Liver (tissue), 2 donors: ENCODE measurements at regions not wholly inside any gene's neighbourhood (a gene's known extent, or its start where the extent isn't known, plus 50 kb on each side); places are given as distances from the start of the nearest gene placed in this dataset.

Experiments
- TF ChIP-seq, protein P1 (sequence below): fragments of 150-350 bp; IDR thresholded peaks from 2 replicates; pipeline ENCODE4 v1.5.1; 2017; ENCODE audit warnings: improper control_type of control experiment, low read depth, low read length; ENCODE audit not compliant: missing input control
- TF ChIP-seq, protein P2 (sequence below): IDR thresholded peaks from 2 replicates; pipeline ENCODE4 v1.6.1; 2016; ENCODE audit warnings: antibody characterized with exemption
- donor health status: healthy.

DNA sequence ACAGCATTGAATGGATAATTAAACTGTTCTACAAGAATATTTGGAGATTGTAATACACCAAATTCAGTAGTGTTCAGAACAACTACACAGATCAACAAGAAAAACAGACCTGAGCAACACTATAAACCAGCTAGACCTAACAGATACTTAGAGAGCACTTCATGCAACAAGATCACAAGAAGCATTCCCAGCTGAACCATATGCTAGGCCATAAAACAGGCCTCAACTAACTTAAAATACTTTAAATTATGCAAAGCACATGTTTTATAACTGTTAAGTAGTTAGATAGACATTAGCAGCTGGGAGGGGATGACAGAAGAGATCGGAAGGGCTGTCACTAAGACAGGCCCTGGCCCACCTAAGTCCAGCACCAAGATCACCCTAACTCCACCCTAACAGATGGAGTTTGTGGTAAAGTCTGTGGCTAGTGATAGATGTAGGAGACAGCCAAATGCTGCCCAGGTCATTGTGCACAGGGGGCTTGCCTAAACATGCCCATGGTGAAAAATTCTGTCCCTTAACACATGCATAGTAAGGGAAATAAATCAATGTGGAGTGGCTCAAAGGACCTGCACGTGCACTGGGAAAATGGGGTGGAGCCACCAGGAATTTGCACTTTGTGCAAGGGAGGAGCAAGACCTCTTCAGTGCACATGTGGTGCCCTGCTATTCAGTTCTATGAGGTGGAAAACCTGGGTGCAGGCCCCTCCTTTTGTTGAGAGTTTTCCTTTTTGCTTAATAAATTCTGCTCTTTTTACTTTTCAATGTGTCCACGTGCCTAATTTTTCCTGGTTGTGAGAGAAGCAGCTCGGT is 567.8 kb upstream of the NRG3 start:
- TF ChIP-seq, protein P1, sequence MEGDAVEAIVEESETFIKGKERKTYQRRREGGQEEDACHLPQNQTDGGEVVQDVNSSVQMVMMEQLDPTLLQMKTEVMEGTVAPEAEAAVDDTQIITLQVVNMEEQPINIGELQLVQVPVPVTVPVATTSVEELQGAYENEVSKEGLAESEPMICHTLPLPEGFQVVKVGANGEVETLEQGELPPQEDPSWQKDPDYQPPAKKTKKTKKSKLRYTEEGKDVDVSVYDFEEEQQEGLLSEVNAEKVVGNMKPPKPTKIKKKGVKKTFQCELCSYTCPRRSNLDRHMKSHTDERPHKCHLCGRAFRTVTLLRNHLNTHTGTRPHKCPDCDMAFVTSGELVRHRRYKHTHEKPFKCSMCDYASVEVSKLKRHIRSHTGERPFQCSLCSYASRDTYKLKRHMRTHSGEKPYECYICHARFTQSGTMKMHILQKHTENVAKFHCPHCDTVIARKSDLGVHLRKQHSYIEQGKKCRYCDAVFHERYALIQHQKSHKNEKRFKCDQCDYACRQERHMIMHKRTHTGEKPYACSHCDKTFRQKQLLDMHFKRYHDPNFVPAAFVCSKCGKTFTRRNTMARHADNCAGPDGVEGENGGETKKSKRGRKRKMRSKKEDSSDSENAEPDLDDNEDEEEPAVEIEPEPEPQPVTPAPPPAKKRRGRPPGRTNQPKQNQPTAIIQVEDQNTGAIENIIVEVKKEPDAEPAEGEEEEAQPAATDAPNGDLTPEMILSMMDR, result no peak
- TF ChIP-seq, protein P2, sequence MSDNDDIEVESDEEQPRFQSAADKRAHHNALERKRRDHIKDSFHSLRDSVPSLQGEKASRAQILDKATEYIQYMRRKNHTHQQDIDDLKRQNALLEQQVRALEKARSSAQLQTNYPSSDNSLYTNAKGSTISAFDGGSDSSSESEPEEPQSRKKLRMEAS, result no peak
